IMR-90 (cell line): ENCODE measurements at regions not wholly inside any gene's neighbourhood (a gene's known extent, or its start where the extent isn't known, plus 50 kb on each side); places are given as distances from the start of the nearest gene placed in this dataset.

Experiments used
- ATAC-seq: fragments of 200-7000 bp; cut with Tn5 transposase; 2 replicates; pipeline ENCODE4 v1.9.1; 2020; ENCODE audit warnings: low read depth, mild to moderate bottlenecking, moderate library complexity
- BruUV-seq: library from RNA; stranded (reverse); fragments of 400-500 nt; replicated peaks from 2 replicates; lab custom pipeline; 2021; lab: Mats Ljungman, UMichigan
- CTCF ChIA-PET: fragments of 300-600 bp; formaldehyde crosslinking; extraction: SDS; loops from one replicate; lab custom pipeline; 2021; ENCODE audit warnings: antibody characterized with exemption; lab: Yijun Ruan, JAX
- POLR2A ChIA-PET: fragments of 300-600 bp; sonication (Branson Sonifier 250); formaldehyde crosslinking; loops from one replicate; lab custom pipeline; 2022; ENCODE audit warnings: antibody characterized with exemption; ENCODE audit not compliant: unreplicated experiment; lab: Charles Lee
- DNase-seq: peaks from one replicate; pipeline ENCODE4 v3.0.0; 2013
- H2AFZ ChIP-seq: replicated peaks from 2 replicates; pipeline ENCODE3; 2013; ENCODE audit warnings: low read length, mild to moderate bottlenecking; ENCODE audit not compliant: poor library complexity
- H2AK5ac ChIP-seq: 2 replicates; pipeline ENCODE4 v1.6.1; 2013; ENCODE audit warnings: low read depth, low read length, inconsistent platforms
- H2AK9ac ChIP-seq: replicated peaks from 2 replicates; pipeline ENCODE3; 2013; ENCODE audit warnings: mild to moderate bottlenecking, low read depth, low read length, moderate library complexity; ENCODE audit not compliant: poor library complexity
- H2BK120ac ChIP-seq: 2 replicates; pipeline ENCODE4 v1.6.1; 2013; ENCODE audit warnings: low read depth, low read length, inconsistent platforms
- H2BK15ac ChIP-seq: 3 replicates; pipeline ENCODE4 v1.6.1; 2013; ENCODE audit warnings: low read depth, low read length, inconsistent platforms
- H2BK20ac ChIP-seq: 2 replicates; pipeline ENCODE4 v1.6.1; 2013; ENCODE audit warnings: low read depth, mild to moderate bottlenecking, inconsistent platforms, low read length, moderate library complexity
- H2BK5ac ChIP-seq: 2 replicates; pipeline ENCODE4 v1.6.1; 2013; ENCODE audit warnings: mild to moderate bottlenecking, low read depth, low read length, inconsistent platforms; ENCODE audit not compliant: poor library complexity, severe bottlenecking
- H3K14ac ChIP-seq: replicated peaks from 2 replicates; pipeline ENCODE4 v1.6.1; 2013; ENCODE audit warnings: low read depth, low read length, inconsistent platforms
- H3K18ac ChIP-seq: 2 replicates; pipeline ENCODE4 v1.6.1; 2013; ENCODE audit warnings: low read depth, low read length, control low read depth
- H3K23ac ChIP-seq: 2 replicates; pipeline ENCODE4 v1.6.1; 2013; ENCODE audit warnings: low read depth, low read length, inconsistent platforms
- H3K27ac ChIP-seq: 2 replicates; pipeline ENCODE4 v1.5.1; 2013; ENCODE audit warnings: mild to moderate bottlenecking, control low read depth, low read length; ENCODE audit not compliant: insufficient read depth
- H3K27me3 ChIP-seq: 2 replicates; pipeline ENCODE4 v1.6.1; 2013; ENCODE audit warnings: low read length; ENCODE audit not compliant: control insufficient read depth, insufficient read depth
- H3K36me3 ChIP-seq: 2 replicates; pipeline ENCODE4 v1.6.1; 2013; ENCODE audit warnings: low read length, mixed read lengths; ENCODE audit not compliant: control insufficient read depth, insufficient read depth
- H3K4ac ChIP-seq: 2 replicates; pipeline ENCODE4 v1.6.1; 2013; ENCODE audit warnings: low read depth, low read length, inconsistent platforms
- H3K4me1 ChIP-seq: 2 replicates; pipeline ENCODE4 v1.6.1; 2013; ENCODE audit warnings: low read length, mixed read lengths; ENCODE audit not compliant: control insufficient read depth, insufficient read depth
- H3K4me2 ChIP-seq: 2 replicates; pipeline ENCODE4 v1.6.1; 2013; ENCODE audit warnings: low read depth, mild to moderate bottlenecking, control low read depth, low read length, moderate library complexity
- H3K4me3 ChIP-seq: 2 replicates; pipeline ENCODE4 v1.5.1; 2013; ENCODE audit warnings: low read depth, mild to moderate bottlenecking, control low read depth, low read length, moderate library complexity; ENCODE audit not compliant: insufficient read depth
- H3K56ac ChIP-seq: 2 replicates; pipeline ENCODE4 v1.6.1; 2013; ENCODE audit warnings: low read length, inconsistent platforms; ENCODE audit not compliant: insufficient read depth; ENCODE audit errors: extremely low read depth
- H3K79me1 ChIP-seq, 2 experiments: 2 replicates each; pipeline ENCODE4 v1.6.1; 2013; ENCODE audit warnings: low read length in 2 of 2, inconsistent platforms in 1 of 2, low read depth in 1 of 2
- H3K9ac ChIP-seq: 2 replicates; pipeline ENCODE4 v1.6.1; 2013; ENCODE audit warnings: low read depth, low read length, control low read depth
- H3K9me1 ChIP-seq: 2 replicates; pipeline ENCODE4 v1.6.1; 2013; ENCODE audit warnings: low read length, inconsistent platforms; ENCODE audit not compliant: insufficient read depth
- H3K9me3 ChIP-seq: 2 replicates; pipeline ENCODE4 v1.6.1; 2013; ENCODE audit warnings: low read length; ENCODE audit not compliant: control insufficient read depth, insufficient read depth
- H4K20me1 ChIP-seq: 2 replicates; pipeline ENCODE4 v1.6.1; 2013; ENCODE audit warnings: low read length, inconsistent platforms; ENCODE audit not compliant: insufficient read depth
- H4K5ac ChIP-seq: 2 replicates; pipeline ENCODE4 v1.6.1; 2013; ENCODE audit warnings: mild to moderate bottlenecking, low read depth, low read length, control low read depth
- H4K8ac ChIP-seq, 2 experiments: 2 replicates each; pipeline ENCODE4 v1.6.1; 2013; ENCODE audit warnings: low read depth in 2 of 2, low read length in 2 of 2, control low read depth in 1 of 2, inconsistent platforms in 1 of 2
- H4K91ac ChIP-seq: 2 replicates; pipeline ENCODE4 v1.6.1; 2013; ENCODE audit warnings: low read depth, low read length, inconsistent platforms; ENCODE audit not compliant: insufficient read depth
- BHLHE40 ChIP-seq: fragments of 150-350 bp; IDR thresholded peaks from 2 replicates; pipeline ENCODE4 v1.6.1; 2016; ENCODE audit warnings: mild to moderate bottlenecking, low read depth, low read length
- CEBPB ChIP-seq: IDR thresholded peaks from 2 replicates; pipeline ENCODE4 v1.6.1; 2012; ENCODE audit warnings: low read depth, low read length, improper control_type of control experiment
- CHD1 ChIP-seq: IDR thresholded peaks from 2 replicates; pipeline ENCODE4 v1.6.1; 2012; ENCODE audit warnings: low read depth, low read length, improper control_type of control experiment
- CTCF ChIP-seq: conservative IDR thresholded peaks from 2 replicates; pipeline ENCODE4 v1.5.1; 2012; ENCODE audit warnings: mild to moderate bottlenecking, low read depth, low read length, improper control_type of control experiment
- FOS ChIP-seq: fragments of 150-350 bp; IDR thresholded peaks from 2 replicates; pipeline ENCODE4 v1.6.1; 2016; ENCODE audit warnings: low read depth, low read length
- MAZ ChIP-seq: IDR thresholded peaks from 2 replicates; pipeline ENCODE4 v1.6.1; 2012; ENCODE audit warnings: low read depth, mild to moderate bottlenecking, low read length, improper control_type of control experiment, moderate library complexity, borderline replicate concordance
- NFE2L2 ChIP-seq: fragments of 150-350 bp; IDR thresholded peaks from 2 replicates; pipeline ENCODE4 v1.6.1; 2016; ENCODE audit warnings: low read depth, mild to moderate bottlenecking, low read length
- POLR2A ChIP-seq: IDR thresholded peaks from 2 replicates; pipeline ENCODE4 v1.6.1; 2012; ENCODE audit warnings: mild to moderate bottlenecking, low read depth, low read length
- RAD21 ChIP-seq: IDR thresholded peaks from 2 replicates; pipeline ENCODE4 v1.6.1; 2012; ENCODE audit warnings: low read length, improper control_type of control experiment
- RCOR1 ChIP-seq: IDR thresholded peaks from 2 replicates; pipeline ENCODE4 v1.6.1; 2012; ENCODE audit warnings: mild to moderate bottlenecking, low read length, improper control_type of control experiment; ENCODE audit not compliant: insufficient replicate concordance
- RFX5 ChIP-seq: IDR thresholded peaks from 2 replicates; pipeline ENCODE4 v1.8.0; 2012; ENCODE audit warnings: low read depth, mild to moderate bottlenecking, low read length, moderate library complexity
- USF2 ChIP-seq: fragments of 150-350 bp; IDR thresholded peaks from 2 replicates; pipeline ENCODE4 v1.6.1; 2017; ENCODE audit warnings: mild to moderate bottlenecking, antibody characterized with exemption, low read length, low read depth
- WGBS, 2 experiments: methylation state at CpG; one replicate each; pipeline versions ENCODE4 v1.1.5 to v1.1.7; 2013; ENCODE audit warnings: missing lambda C conversion rate in 2 of 2; ENCODE audit not compliant: insufficient read length in 1 of 2; ENCODE audit errors: extremely low coverage in 2 of 2; 5-methylcytosine and 5-hydroxymethylcytosine counted together
- dilution Hi-C: fragments of 300-500 bp; cut with HindIII; formaldehyde crosslinking; loops from one replicate; pipeline ENCODE4 v1.14.3; 2018; ENCODE audit warnings: low sequenced_read_pairs; ENCODE audit not compliant: unreplicated experiment
- in situ Hi-C: fragments of 300-500 bp; cut with MboI; formaldehyde crosslinking; loops from 3 replicates; pipeline ENCODE4 v1.14.3; 2019; ENCODE audit warnings: low sequenced_read_pairs, inconsistent platforms, mixed read lengths
- intact Hi-C: fragments of 100-400 bp; cut with micrococcal nuclease; formaldehyde crosslinking; loops from 2 replicates; pipeline ENCODE4 v1.10.0; 2022

DNA sequence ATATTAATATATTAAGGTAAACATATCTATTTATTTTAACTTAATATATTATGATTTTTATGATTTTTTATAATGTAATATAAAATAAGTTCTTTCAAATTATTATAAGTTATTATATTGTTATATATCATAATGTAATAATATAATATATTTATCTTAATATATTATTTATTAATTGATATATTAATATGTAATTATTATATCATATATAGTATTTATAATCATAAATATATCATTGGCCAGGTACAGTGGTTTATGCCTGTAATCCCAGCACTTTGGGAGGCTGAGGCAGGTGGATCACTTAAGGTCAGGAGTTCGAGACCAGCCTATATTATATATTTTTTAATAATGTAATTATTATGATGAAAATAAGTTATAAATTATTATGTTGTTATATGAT, 118.1 kb downstream of the MPP7 start:
- H4K8ac ChIP-seq = no peak overlapping the region
- H2AFZ ChIP-seq = no peak overlapping the region
- H2AK9ac ChIP-seq = no peak overlapping the region
- no peak overlapping the region for H3K14ac ChIP-seq
- DNase-seq = no peak
- H3K9me1 ChIP-seq = no peaks in the 10 kb centered on the region; the same call in 1 of the 2 replicates
- CTCF ChIA-PET = no interaction called here
- H2BK120ac ChIP-seq = no peak overlapping the region
- TF ChIP-seq RAD21 = no peak
- TF ChIP-seq NFE2L2 = no peak
- TF ChIP-seq CHD1 = no peak
- no peak for TF ChIP-seq POLR2A
- no peak for TF ChIP-seq RFX5
- no peak for TF ChIP-seq USF2
- no peak for TF ChIP-seq FOS
- TF ChIP-seq BHLHE40 = no peak
- no peak for TF ChIP-seq CEBPB
- TF ChIP-seq CTCF = no peak
- TF ChIP-seq MAZ = no peak
- no peak for TF ChIP-seq RCOR1
- H3K9ac ChIP-seq = no peak overlapping the region
- H3K4ac ChIP-seq = no peak overlapping the region
- no peak overlapping the region for H2AK5ac ChIP-seq
- no peaks in the 10 kb centered on the region for H3K36me3 ChIP-seq
- no TSS peak for BruUV-seq
- dilution Hi-C loops (no loop called here), in situ Hi-C loops (loop anchor here (25.0 kb wide), 1 partner anchor 448 kb away; the partner anchor contains the start of gene MKX), intact Hi-C loops (loop anchor here (5.0 kb wide), 1 partner anchor 738 kb away; no protein-coding TSS in a partner anchor)
- no peak overlapping the region for H3K18ac ChIP-seq
- H3K27me3 ChIP-seq = no peaks in the 10 kb centered on the region
- no peak overlapping the region for H3K56ac ChIP-seq
- no peak overlapping the region for H4K5ac ChIP-seq
- no peak overlapping the region for H2BK5ac ChIP-seq
- no peak overlapping the region for H2BK20ac ChIP-seq
- H3K9me3 ChIP-seq = no peaks in the 10 kb centered on the region
- no peaks in the 10 kb centered on the region for H3K79me1 ChIP-seq
- H4K20me1 ChIP-seq = no peaks in the 10 kb centered on the region
- no peak overlapping the region for H2BK15ac ChIP-seq
- H3K23ac ChIP-seq = no peak overlapping the region
- WGBS, 2 experiments = no CpG with 5 or more reads among the region's 1 CpG
- POLR2A ChIA-PET = no interaction called here
- H3K4me3 ChIP-seq = no peak overlapping the region
- H3K4me1 ChIP-seq = peaks cover 4% of the 10 kb centered on the region; the same call in 1 of the 2 replicates
- no peak overlapping the region for H3K4me2 ChIP-seq
- ATAC-seq = no peak
- H4K91ac ChIP-seq = no peak overlapping the region
- H3K27ac ChIP-seq = no peak overlapping the region
